GM18499 (cell line): ENCODE measurements at regions not wholly inside any gene's neighbourhood (a gene's known extent, or its start where the extent isn't known, plus 50 kb on each side); places are given as distances from the start of the nearest gene placed in this dataset.
"Not testable (repeated sequence)": the region's sequence is repeated elsewhere in the genome, so short reads cannot be mapped to it uniquely, and the experiment has no call there.

Source experiments
- ATAC-seq: cut with Tn5 transposase; IDR thresholded peaks from one replicate; pipeline ENCODE4 v1.9.1; 2021; ENCODE audit warnings: moderate number of reproducible peaks; ENCODE audit not compliant: insufficient read depth, unreplicated experiment

GRCh38 chr5:131008329-131008728 lies 156.7 kb downstream of the HINT1 start:
- no peak for ATAC-seq

GRCh38 chr5:131005963-131006684 lies 158.9 kb downstream of the HINT1 start:
- no peak for ATAC-seq

GRCh38 chr5:131001507-131001906 lies 163.5 kb downstream of the HINT1 start:
- no peak for ATAC-seq

- no peak for ATAC-seq
These were observed 164.8 kb downstream of the HINT1 start for GRCh38 chr5:131000289-131000688.

- not testable (repeated sequence) for ATAC-seq
These were observed 168.3 kb downstream of the HINT1 start for GRCh38 chr5:130996720-130997119.

GRCh38 chr5:130995851-130996250 lies 169.2 kb downstream of the HINT1 start:
- no peak for ATAC-seq

GRCh38 chr5:130995254-130995515 lies 169.9 kb downstream of the HINT1 start:
- no peak for ATAC-seq

GRCh38 chr5:130994496-130995253 lies 170.4 kb downstream of the HINT1 start:
- no peak for ATAC-seq

GRCh38 chr5:130992621-130993020 lies 172.4 kb downstream of the HINT1 start:
- ATAC-seq = no peak

- no peak for ATAC-seq
These were observed 173.0 kb downstream of the HINT1 start for GRCh38 chr5:130992095-130992494.

- no peak for ATAC-seq
These were observed 179.3 kb downstream of the HINT1 start for GRCh38 chr5:130985776-130986175.

GRCh38 chr5:130981663-130982062 lies 183.4 kb downstream of the HINT1 start:
- no peak for ATAC-seq

GRCh38 chr5:130978475-130978874 lies 186.6 kb downstream of the HINT1 start:
- no peak for ATAC-seq

- no peak for ATAC-seq
These were observed 188.6 kb downstream of the HINT1 start for GRCh38 chr5:130976493-130976892.

GRCh38 chr5:130975847-130976246 lies 189.2 kb downstream of the HINT1 start:
- no peak for ATAC-seq

- no peak for ATAC-seq
These were observed 189.8 kb downstream of the HINT1 start for GRCh38 chr5:130975299-130975698.

- no peak for ATAC-seq
These were observed 190.9 kb downstream of the HINT1 start for GRCh38 chr5:130974021-130974683.

GRCh38 chr5:130966990-130967525 lies 198.0 kb downstream of the HINT1 start:
- ATAC-seq = no peak

GRCh38 chr5:130965920-130966319 lies 199.1 kb downstream of the HINT1 start:
- no peak for ATAC-seq

- no peak for ATAC-seq
These were observed 199.7 kb downstream of the HINT1 start for GRCh38 chr5:130965360-130965759.
